Activated CD8-positive, alpha-beta T cell treated with anti-CD3 and anti-CD28 coated beads for 36 hours (primary cell): ENCODE measurements at regions not wholly inside any gene's neighbourhood (a gene's known extent, or its start where the extent isn't known, plus 50 kb on each side); places are given as distances from the start of the nearest gene placed in this dataset.
"Not testable (repeated sequence)": the region's sequence is repeated elsewhere in the genome, so short reads cannot be mapped to it uniquely, and the experiment has no call there.

Source experiments
- ATAC-seq: fragments of 200-7000 bp; cut with Tn5 transposase; one replicate; pipeline ENCODE4 v1.10.0; 2021; ENCODE audit warnings: mild to moderate bottlenecking, moderate library complexity
- CTCF ChIA-PET: fragments of 350-600 bp; sonication (Branson Sonifier 250); formaldehyde crosslinking; loops from one replicate; lab custom pipeline; 2021; ENCODE audit warnings: antibody characterized with exemption; lab: Charles Lee
- POLR2A ChIA-PET: fragments of 350-600 bp; sonication (Branson Sonifier 250); formaldehyde crosslinking; loops from one replicate; lab custom pipeline; 2021; ENCODE audit warnings: antibody characterized with exemption; lab: Charles Lee
- DNase-seq: peaks from one replicate; pipeline ENCODE4 v3.0.0-alpha.2; 2020
- H3K27ac Mint-ChIP-seq: one replicate; pipeline ENCODE4 v1.8.0; 2021; ENCODE audit warnings: mild to moderate bottlenecking, mixed read lengths
- H3K27me3 Mint-ChIP-seq: one replicate; pipeline ENCODE4 v1.8.0; 2021; ENCODE audit warnings: mixed read lengths
- H3K36me3 Mint-ChIP-seq: one replicate; pipeline ENCODE4 v1.8.0; 2021; ENCODE audit warnings: low read depth, mixed read lengths
- H3K4me1 Mint-ChIP-seq: one replicate; pipeline ENCODE4 v1.8.0; 2021; ENCODE audit warnings: low read depth, mixed read lengths
- H3K4me3 Mint-ChIP-seq: one replicate; pipeline ENCODE4 v1.8.0; 2021; ENCODE audit warnings: mild to moderate bottlenecking, moderate library complexity, mixed read lengths
- H3K9me3 Mint-ChIP-seq: one replicate; pipeline ENCODE4 v1.8.0; 2021; ENCODE audit warnings: mixed read lengths
- intact Hi-C: fragments of 100-400 bp; cut with micrococcal nuclease; formaldehyde crosslinking; loops from one replicate; pipeline ENCODE4 v1.10.0; 2022
- TF ChIP-seq, protein P1 (sequence below): fragments of 200-600 bp; IDR thresholded peaks from one replicate; pipeline ENCODE4 v1.8.0; 2022; ENCODE audit warnings: antibody characterized with exemption, mild to moderate bottlenecking

DNA sequence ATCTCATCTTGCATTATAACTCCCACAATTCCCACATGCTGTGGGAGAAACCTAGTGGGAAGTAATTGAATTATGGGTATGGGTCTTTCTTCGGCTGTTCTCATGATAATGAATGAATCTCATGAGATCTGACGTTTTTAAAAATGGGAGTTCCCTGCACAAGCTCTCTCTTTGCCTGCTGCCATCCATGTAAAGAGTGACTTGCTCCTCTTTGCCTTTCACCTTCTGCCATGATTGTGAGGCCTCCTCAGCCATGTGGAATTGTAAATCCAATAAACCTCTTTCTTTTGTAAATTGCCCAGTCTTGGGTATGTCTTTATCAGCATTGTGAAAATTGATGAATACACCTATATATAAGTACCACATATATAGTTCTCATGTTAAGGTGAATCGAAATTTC lies 961.7 kb upstream of the COX7C start:
- no peak overlapping the region for H3K27ac Mint-ChIP-seq
- peaks cover 16% of the 10 kb centered on the region for H3K9me3 Mint-ChIP-seq
- CTCF ChIA-PET = no interaction called here
- intact Hi-C loops = no loop called here
- H3K4me3 Mint-ChIP-seq = no peak overlapping the region
- ATAC-seq (no peak), DNase-seq (no peak)
- no peaks in the 10 kb centered on the region for H3K36me3 Mint-ChIP-seq
- H3K4me1 Mint-ChIP-seq = no peaks in the 10 kb centered on the region
- TF ChIP-seq, protein P1, sequence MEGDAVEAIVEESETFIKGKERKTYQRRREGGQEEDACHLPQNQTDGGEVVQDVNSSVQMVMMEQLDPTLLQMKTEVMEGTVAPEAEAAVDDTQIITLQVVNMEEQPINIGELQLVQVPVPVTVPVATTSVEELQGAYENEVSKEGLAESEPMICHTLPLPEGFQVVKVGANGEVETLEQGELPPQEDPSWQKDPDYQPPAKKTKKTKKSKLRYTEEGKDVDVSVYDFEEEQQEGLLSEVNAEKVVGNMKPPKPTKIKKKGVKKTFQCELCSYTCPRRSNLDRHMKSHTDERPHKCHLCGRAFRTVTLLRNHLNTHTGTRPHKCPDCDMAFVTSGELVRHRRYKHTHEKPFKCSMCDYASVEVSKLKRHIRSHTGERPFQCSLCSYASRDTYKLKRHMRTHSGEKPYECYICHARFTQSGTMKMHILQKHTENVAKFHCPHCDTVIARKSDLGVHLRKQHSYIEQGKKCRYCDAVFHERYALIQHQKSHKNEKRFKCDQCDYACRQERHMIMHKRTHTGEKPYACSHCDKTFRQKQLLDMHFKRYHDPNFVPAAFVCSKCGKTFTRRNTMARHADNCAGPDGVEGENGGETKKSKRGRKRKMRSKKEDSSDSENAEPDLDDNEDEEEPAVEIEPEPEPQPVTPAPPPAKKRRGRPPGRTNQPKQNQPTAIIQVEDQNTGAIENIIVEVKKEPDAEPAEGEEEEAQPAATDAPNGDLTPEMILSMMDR = no peak
- POLR2A ChIA-PET = no interaction called here
- no peaks in the 10 kb centered on the region for H3K27me3 Mint-ChIP-seq

- ATAC-seq, intact Hi-C loops, DNase-seq, H3K4me3 Mint-ChIP-seq, H3K4me1 Mint-ChIP-seq, H3K27me3 Mint-ChIP-seq, H3K36me3 Mint-ChIP-seq, CTCF ChIA-PET, H3K27ac Mint-ChIP-seq: not testable (repeated sequence)
- peaks cover 16% of the 10 kb centered on the region for H3K9me3 Mint-ChIP-seq
- POLR2A ChIA-PET = interaction anchor here (0.6 kb wide), 1 partner anchor 1460 kb away, joined by 3 read pairs; no protein-coding TSS in a partner anchor
Measured at GRCh38 chr5:85657328-85657727, 960.4 kb upstream of the COX7C start.

GRCh38 chr5:85662969-85663707 lies 954.6 kb upstream of the COX7C start:
- H3K4me1 Mint-ChIP-seq, intact Hi-C loops, H3K27ac Mint-ChIP-seq, H3K4me3 Mint-ChIP-seq, DNase-seq, POLR2A ChIA-PET, ATAC-seq, H3K36me3 Mint-ChIP-seq, CTCF ChIA-PET, H3K27me3 Mint-ChIP-seq, H3K9me3 Mint-ChIP-seq: not testable (repeated sequence)

DNA sequence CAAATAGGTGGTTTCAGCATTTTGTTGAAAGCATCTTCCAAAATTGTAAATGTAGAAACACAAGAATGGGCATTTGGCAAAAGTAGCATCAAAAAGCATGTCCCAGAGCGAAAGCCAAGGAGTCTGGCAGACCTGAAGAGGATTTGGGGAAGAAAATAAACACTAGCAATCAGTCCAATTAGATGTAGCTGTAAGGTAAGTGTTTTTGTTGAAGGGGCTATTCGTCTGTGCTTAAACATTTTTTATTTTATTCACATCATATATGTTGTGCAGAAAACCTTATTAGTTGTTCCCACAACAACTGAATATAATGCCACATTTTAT lies 954.1 kb upstream of the COX7C start:
- CTCF ChIA-PET = no interaction called here
- Mint-ChIP-seq H3K27me3 (no peaks in the 10 kb centered on the region), H3K4me3 (no peak overlapping the region), H3K27ac (no peak overlapping the region), H3K36me3 (no peaks in the 10 kb centered on the region), H3K4me1 (no peaks in the 10 kb centered on the region), H3K9me3 (peaks cover 2% of the 10 kb centered on the region)
- TF ChIP-seq, protein P1 = no peak
- ATAC-seq (no peak), DNase-seq (no peak)
- intact Hi-C loops = no loop called here
- POLR2A ChIA-PET = no interaction called here

DNA sequence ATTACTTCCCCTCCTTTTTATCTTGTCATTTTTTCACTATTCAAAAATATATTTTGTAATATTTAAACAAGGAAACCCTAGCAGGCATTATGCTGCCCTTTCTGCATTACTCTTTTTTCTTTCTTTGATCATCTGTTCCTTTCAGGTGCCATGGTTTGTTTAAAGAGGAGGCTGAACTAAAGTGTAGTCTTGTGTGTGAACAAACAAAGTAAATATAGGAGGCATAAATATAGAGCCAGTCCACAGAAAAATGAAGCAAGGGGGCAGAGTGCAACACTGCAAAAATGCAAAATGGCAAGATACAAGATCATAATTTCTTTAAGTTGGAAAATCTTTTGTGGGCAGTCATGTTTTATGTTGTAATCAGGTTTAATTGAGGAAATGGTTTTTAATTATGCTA lies 947.3 kb upstream of the COX7C start:
- intact Hi-C loops = no loop called here
- ATAC-seq = no peak
- TF ChIP-seq, protein P1 = no peak
- Mint-ChIP-seq H3K36me3 (no peaks in the 10 kb centered on the region), H3K27me3 (no peaks in the 10 kb centered on the region), H3K9me3 (no peaks in the 10 kb centered on the region), H3K27ac (no peak overlapping the region), H3K4me1 (no peaks in the 10 kb centered on the region), H3K4me3 (no peak overlapping the region)
- DNase-seq = no peak
- POLR2A ChIA-PET = no interaction called here
- CTCF ChIA-PET = no interaction called here

DNA sequence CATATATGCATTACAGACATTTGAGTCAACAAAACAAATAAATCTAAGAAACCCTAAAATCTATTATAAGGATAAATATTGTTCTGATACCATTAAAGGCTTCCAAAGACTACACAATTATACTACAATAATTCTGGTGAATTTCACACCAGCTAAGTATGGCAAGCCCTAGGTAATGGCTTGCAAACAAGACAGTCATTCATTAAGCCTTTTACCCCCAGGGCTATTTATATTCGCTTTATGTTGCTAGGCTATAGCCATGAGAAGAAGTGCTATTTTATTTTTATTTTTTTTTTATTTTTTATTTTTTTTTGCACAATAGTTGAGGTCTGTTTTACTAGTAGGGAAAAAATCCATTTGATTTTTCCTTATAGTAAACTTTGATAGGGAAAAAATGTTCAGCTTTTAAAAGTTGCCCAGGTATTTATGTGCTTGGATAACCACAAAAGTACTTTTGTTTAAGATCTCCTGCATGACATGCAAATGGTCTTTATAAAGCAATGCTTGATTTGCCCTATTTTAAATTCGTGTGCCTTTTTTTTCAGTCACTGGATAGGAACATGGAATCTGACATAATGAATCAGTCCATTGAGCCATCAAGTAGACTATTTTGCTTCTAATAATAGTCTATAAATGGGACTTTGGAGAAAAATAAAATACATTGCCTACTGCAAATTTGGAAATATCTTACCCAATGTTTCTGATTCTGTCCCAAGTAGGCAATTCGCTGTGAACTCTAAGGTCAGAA lies 946.3 kb upstream of the COX7C start:
- Mint-ChIP-seq H3K4me3 (no peak overlapping the region), H3K4me1 (no peaks in the 10 kb centered on the region), H3K27me3 (no peaks in the 10 kb centered on the region), H3K36me3 (no peaks in the 10 kb centered on the region), H3K27ac (no peak overlapping the region), H3K9me3 (peaks cover 1% of the 10 kb centered on the region)
- CTCF ChIA-PET = no interaction called here
- TF ChIP-seq, protein P1 = no peak
- DNase-seq (no peak), ATAC-seq (no peak)
- intact Hi-C loops = no loop called here
- POLR2A ChIA-PET = no interaction called here
